GM12873 (cell line): ENCODE measurements at regions not wholly inside any gene's neighbourhood (a gene's known extent, or its start where the extent isn't known, plus 50 kb on each side); places are given as distances from the start of the nearest gene placed in this dataset.

Experiments
- TF ChIP-seq, protein P1 (sequence below): IDR thresholded peaks from 2 replicates; pipeline ENCODE4 v1.5.1; 2012; ENCODE audit warnings: low read depth, mild to moderate bottlenecking, moderate library complexity, low read length, control low read depth; ENCODE audit not compliant: insufficient read depth; ENCODE audit errors: missing control alignments

DNA sequence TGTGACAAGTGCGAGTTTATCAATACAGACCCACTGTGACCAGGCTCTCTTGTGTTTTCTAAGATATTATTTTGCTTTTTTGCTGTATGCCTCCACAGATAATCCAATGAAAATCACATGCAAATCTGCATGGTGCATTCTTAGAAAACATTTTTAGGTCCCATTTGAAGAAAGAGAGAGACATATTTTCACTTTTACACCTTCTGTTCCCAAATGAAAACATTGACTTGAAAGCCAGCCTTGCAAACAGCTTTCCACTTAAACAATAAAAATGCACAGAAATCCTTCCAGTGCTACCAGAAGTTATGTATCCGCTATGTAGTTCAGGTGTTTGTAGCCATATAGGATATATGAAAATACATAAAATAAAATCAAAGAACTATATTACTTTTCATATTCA lies 618.0 kb downstream of the CDH26 start:
- TF ChIP-seq, protein P1, sequence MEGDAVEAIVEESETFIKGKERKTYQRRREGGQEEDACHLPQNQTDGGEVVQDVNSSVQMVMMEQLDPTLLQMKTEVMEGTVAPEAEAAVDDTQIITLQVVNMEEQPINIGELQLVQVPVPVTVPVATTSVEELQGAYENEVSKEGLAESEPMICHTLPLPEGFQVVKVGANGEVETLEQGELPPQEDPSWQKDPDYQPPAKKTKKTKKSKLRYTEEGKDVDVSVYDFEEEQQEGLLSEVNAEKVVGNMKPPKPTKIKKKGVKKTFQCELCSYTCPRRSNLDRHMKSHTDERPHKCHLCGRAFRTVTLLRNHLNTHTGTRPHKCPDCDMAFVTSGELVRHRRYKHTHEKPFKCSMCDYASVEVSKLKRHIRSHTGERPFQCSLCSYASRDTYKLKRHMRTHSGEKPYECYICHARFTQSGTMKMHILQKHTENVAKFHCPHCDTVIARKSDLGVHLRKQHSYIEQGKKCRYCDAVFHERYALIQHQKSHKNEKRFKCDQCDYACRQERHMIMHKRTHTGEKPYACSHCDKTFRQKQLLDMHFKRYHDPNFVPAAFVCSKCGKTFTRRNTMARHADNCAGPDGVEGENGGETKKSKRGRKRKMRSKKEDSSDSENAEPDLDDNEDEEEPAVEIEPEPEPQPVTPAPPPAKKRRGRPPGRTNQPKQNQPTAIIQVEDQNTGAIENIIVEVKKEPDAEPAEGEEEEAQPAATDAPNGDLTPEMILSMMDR: no peak

DNA sequence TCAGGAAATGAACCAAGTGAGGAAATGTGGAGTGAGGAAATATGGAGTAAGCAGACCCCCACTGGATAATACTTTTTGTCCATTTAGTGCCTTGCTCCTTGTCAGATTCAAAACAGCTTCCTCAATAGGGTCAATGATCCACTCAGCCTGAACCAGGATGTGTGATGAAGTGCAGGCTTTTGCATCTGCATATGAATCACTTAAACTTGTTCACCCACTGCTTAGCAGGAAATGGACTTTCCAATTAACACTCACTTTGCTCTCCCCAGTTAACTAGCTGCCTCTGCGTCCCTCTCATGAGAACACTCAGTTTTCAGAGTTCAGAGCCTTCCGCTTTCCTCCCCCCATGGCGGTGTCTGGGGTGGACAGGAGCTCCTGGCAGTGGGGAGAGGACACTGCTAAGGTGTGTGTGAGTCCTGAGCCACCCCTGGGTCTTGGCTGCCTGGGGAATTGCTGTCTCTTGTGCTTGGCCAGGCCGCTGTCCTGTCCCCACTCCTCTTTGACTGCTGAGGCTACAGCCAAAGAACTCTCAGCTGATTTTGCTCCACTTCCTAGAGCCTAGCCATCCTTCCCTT lies 621.8 kb downstream of the CDH26 start:
- TF ChIP-seq, protein P1: no peak

DNA sequence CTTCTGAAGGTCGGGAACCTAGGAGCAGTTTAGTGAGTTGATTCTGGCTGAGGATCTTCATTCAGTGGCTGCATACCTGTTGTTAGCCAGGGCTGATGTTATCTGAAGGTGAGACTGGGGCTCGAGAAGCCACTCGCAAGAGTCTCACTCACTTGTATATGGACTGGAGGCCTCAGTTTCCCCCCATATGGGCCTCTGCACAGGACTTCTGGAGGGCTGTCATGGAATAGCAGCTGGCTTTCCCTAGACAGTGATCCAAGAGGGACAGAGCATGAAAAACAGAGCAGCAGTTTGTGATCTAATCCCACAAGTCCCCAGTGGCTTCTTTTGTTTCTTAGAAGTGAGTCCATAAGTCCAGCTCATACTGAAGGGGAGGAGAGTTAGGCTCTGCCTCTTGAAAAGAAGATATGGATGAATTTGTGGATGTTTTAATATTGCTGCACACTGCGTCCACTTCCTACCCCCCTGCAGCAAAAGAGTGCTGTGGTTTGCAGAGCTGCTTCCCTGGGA lies 623.4 kb downstream of the CDH26 start:
- TF ChIP-seq, protein P1: no peak

DNA sequence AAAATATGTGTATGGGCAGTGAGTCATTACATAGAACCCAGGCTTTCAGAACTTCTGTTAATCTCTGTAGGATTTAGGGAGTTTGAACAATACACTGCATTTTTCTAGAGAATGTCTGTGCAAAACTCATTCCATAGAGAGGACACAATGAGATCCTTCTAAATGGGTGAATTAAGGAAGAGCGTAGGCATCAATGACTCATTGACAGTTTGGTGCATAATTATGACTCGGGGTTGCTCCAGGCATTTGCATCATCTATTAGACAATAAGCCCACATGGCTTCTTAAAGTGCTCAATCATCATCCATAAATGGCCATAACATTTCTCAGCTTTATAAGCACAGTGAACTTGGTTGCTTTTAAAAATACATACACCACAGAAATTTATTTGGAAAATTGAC lies 625.5 kb downstream of the CDH26 start:
- TF ChIP-seq, protein P1: no peak

DNA sequence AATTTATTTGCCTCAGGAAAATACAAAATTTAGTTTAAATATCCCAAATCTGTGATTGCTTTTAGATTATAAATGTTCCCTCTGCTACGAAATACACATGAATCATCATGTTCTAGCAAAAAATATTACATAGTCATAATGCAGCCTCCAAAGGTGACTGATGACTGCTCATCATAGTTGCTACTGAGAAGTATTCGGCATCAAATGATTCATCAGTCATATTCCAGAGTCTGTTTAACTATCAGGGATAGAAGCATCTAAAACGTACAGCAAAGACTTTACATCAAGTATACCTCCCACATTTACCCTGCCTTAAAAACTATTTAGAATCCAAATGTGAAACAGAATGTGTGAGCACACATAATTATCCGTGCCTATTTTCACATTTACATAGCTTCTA lies 626.0 kb downstream of the CDH26 start:
- TF ChIP-seq, protein P1: no peak

DNA sequence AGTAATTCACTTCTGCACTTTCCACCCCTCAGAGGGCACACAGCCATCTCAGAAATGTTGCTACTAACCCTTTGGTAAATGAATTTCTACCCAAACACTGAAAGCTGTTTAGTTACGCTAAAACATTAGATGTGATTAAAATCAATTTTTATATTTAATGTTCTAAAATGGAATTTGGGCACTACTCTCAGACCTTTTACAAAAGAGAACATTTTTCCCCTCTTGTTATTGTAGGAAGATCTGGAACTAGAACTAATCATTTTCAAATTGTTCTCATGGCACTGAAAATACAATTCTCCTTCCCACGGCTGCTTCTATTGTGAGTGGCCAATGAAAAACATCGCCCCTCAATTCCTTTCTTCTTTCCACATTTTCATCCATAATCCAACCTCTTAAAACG lies 627.4 kb downstream of the CDH26 start:
- TF ChIP-seq, protein P1: no peak

DNA sequence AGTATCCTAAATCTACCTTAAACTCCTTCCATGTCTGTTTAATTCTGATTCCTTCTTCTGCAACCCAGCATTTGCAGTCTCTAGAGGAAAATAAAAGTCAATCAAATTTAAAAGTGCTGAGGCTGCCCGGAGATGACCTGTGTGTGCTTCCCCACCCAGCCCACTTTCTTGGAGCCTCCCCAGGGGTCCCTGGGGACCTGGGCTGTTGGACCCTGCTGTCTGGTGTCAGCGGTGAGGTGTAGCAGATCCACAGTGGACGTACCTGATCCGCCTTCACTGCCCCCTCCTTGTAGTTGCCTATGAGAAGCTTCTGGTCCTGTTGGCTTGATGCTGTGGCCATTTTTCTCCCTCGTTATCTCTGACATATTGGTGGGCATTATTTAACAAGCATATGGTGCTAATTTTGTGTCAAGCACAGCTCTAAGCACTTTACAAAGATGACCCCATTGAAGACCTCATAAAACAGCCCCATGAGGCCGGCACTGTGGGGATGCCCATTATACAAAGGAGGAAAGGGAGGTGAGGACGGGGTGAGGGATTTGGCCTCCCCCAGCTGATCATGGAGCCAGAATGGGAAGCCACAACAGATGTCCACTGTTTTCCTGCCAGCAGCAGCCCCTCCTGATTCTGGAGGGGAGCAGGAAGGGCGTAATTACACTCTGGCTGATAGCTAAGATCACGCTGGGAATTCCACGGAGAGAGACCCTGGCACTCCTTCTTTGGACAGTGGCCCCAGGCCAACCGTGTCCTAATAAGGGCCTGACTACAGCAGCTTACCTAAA lies 628.2 kb downstream of the CDH26 start:
- TF ChIP-seq, protein P1: no peak
